GM18867 (cell line): ENCODE measurements at regions not wholly inside any gene's neighbourhood (a gene's known extent, or its start where the extent isn't known, plus 50 kb on each side); places are given as distances from the start of the nearest gene placed in this dataset.

ENCODE experiments used
- ATAC-seq: cut with Tn5 transposase; IDR thresholded peaks from one replicate; pipeline ENCODE4 v1.9.1; 2021; ENCODE audit warnings: mild to moderate bottlenecking, moderate library complexity; ENCODE audit not compliant: unreplicated experiment

- no peak for ATAC-seq
Observed at GRCh38 chr2:861655-862354, 88.8 kb upstream of the SNTG2 start.

GRCh38 chr2:860259-860855, 90.3 kb upstream of the SNTG2 start:
- ATAC-seq = no peak

GRCh38 chr2:858646-859045, 92.0 kb upstream of the SNTG2 start:
- ATAC-seq = no peak

- no peak for ATAC-seq
Observed at GRCh38 chr2:857937-858336, 92.7 kb upstream of the SNTG2 start.

GRCh38 chr2:857081-857480, 93.6 kb upstream of the SNTG2 start:
- no peak for ATAC-seq

- no peak for ATAC-seq
Observed at GRCh38 chr2:856456-856855, 94.2 kb upstream of the SNTG2 start.

- no peak for ATAC-seq
Observed at GRCh38 chr2:856041-856440, 94.6 kb upstream of the SNTG2 start.

GRCh38 chr2:855177-855576, 95.5 kb upstream of the SNTG2 start:
- ATAC-seq = no peak

- ATAC-seq = peak; percentile 71
Observed at GRCh38 chr2:854460-854859, 96.2 kb upstream of the SNTG2 start.

GRCh38 chr2:853203-853870, 97.3 kb upstream of the SNTG2 start:
- ATAC-seq = no peak

GRCh38 chr2:852168-852567, 98.5 kb upstream of the SNTG2 start:
- ATAC-seq = no peak

GRCh38 chr2:851680-852079, 99.0 kb upstream of the SNTG2 start:
- no peak for ATAC-seq

- ATAC-seq = no peak
Observed at GRCh38 chr2:851078-851477, 99.6 kb upstream of the SNTG2 start.

GRCh38 chr2:850429-850828, 100.2 kb upstream of the SNTG2 start:
- no peak for ATAC-seq

- ATAC-seq = no peak
Observed at GRCh38 chr2:848099-848498, 102.5 kb upstream of the SNTG2 start.

- no peak for ATAC-seq
Observed at GRCh38 chr2:847669-848068, 103.0 kb upstream of the SNTG2 start.

- no peak for ATAC-seq
Observed at GRCh38 chr2:844715-845114, 105.9 kb upstream of the SNTG2 start.

- ATAC-seq = no peak
Observed at GRCh38 chr2:842151-842803, 108.4 kb upstream of the SNTG2 start.

- ATAC-seq = no peak
Observed at GRCh38 chr2:841036-841435, 109.6 kb upstream of the SNTG2 start.

- no peak for ATAC-seq
Observed at GRCh38 chr2:834233-834632, 116.4 kb upstream of the SNTG2 start.

GRCh38 chr2:833180-833579, 117.5 kb upstream of the SNTG2 start:
- peak; percentile 76 for ATAC-seq

- ATAC-seq = no peak
Observed at GRCh38 chr2:832635-833034, 118.0 kb upstream of the SNTG2 start.
